Panc1 (cell line): ENCODE measurements at regions not wholly inside any gene's neighbourhood (a gene's known extent, or its start where the extent isn't known, plus 50 kb on each side); places are given as distances from the start of the nearest gene placed in this dataset.

Experiments used
- POLR2AphosphoS5 ChIP-seq: IDR thresholded peaks from 2 replicates; pipeline ENCODE4 v1.6.1; 2012; ENCODE audit warnings: mild to moderate bottlenecking, low read depth, low read length, moderate library complexity
- SIN3A ChIP-seq: IDR thresholded peaks from 2 replicates; pipeline ENCODE4 v1.6.1; 2012; ENCODE audit warnings: low read depth, mild to moderate bottlenecking, low read length, moderate library complexity, borderline replicate concordance; ENCODE audit not compliant: insufficient read depth
- TF ChIP-seq, protein P1 (sequence below): fragments of 450-650 bp; IDR thresholded peaks from 2 replicates; pipeline ENCODE4 v1.5.1; 2017; ENCODE audit warnings: mild to moderate bottlenecking

DNA sequence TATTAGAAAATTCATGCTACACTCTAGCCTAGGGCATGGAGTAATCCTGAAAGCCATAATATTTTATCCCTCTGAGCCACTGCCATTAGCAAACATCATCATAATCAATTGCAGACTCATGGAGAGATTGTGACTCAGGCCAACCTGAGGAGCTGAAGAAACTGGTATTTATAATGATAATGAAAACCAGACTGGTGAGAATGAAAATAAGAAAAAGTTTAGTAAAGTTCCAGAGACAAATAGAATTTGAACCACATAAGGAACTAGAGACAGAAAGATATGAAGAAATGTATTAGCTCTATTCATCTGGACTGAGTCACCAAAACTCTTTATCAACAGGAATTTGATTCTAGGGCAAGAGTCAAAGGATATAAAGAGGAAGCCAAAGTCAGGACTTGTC is 158.7 kb downstream of the DRD1 start:
- TF ChIP-seq, protein P1, sequence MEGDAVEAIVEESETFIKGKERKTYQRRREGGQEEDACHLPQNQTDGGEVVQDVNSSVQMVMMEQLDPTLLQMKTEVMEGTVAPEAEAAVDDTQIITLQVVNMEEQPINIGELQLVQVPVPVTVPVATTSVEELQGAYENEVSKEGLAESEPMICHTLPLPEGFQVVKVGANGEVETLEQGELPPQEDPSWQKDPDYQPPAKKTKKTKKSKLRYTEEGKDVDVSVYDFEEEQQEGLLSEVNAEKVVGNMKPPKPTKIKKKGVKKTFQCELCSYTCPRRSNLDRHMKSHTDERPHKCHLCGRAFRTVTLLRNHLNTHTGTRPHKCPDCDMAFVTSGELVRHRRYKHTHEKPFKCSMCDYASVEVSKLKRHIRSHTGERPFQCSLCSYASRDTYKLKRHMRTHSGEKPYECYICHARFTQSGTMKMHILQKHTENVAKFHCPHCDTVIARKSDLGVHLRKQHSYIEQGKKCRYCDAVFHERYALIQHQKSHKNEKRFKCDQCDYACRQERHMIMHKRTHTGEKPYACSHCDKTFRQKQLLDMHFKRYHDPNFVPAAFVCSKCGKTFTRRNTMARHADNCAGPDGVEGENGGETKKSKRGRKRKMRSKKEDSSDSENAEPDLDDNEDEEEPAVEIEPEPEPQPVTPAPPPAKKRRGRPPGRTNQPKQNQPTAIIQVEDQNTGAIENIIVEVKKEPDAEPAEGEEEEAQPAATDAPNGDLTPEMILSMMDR: no peak
- no peak for TF ChIP-seq POLR2AphosphoS5
- no peak for TF ChIP-seq SIN3A
